ENCODE measurements at regions not wholly inside any gene's neighbourhood (a gene's known extent, or its start where the extent isn't known, plus 50 kb on each side); places are given as distances from the start of the nearest gene placed in this dataset.

DNA sequence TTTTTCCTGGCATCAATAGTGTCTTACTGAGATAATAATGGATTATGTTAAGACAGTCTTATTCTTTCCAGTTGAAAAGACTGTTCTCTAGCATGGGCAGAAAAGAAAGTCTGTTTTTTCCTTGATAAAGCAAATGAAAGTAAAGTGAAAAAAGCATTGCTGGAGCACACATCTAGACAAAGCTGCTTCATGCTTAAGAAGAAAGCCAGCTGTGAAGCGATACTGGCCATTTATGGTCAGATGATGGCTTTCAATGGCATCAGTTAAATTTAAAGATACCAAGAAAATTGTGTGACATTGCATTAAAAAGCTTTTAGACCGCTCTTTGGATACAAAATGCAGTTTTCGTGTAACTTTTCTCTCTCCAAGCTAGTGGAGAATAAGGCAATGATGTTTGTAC, 242.1 kb upstream of the TRAM1L1 start:
- H3K4me3 ChIP-seq = no peak overlapping the region
- intact Hi-C loops (cut with DNase I) = no loop called here
- DNase-seq (no peak), ATAC-seq (no peak)
- H3K36me3 ChIP-seq (ENCODE audit: insufficient read depth in 1 of 2, low read depth in 1 of 2) = no peaks in the 10 kb centered on the region
- WGBS, 3 donors = 78 to 87% (median 83%) methylated on average over 3 of the region's 3 CpGs
- H3K27ac ChIP-seq = no peak overlapping the region
- H3K4me1 ChIP-seq = no peaks in the 10 kb centered on the region
- no peaks in the 10 kb centered on the region for H3K9me3 ChIP-seq
- H3K27me3 ChIP-seq (ENCODE audit: insufficient read depth in 3 of 3, low read length in 2 of 3) = no peaks in the 10 kb centered on the region
- TF ChIP-seq CTCF (IDR thresholded peaks at IDR 0.05) = no peak

DNA sequence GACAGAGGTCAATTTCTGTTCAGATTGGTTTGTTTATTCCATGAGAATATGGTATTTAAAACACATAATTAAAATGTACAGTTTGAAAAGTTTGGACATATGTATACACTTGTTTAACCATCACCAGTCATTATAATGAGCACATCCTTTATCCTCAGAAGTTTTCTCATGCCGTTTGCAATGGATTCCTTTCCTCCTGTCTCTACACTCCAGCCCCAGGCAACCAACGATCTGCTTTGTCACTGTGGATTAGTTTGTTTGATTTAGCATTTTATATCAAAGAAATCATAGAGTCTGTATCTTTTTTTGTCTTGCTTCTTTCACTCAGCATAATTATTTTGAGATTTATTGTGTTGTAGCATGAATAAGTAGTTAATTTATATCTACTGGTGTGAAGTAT, 243.0 kb upstream of the TRAM1L1 start:
- no peaks in the 10 kb centered on the region for H3K9me3 ChIP-seq
- no peaks in the 10 kb centered on the region for H3K36me3 ChIP-seq (ENCODE audit: insufficient read depth in 1 of 2, low read depth in 1 of 2)
- ATAC-seq (no peak), DNase-seq (no peak)
- 42 to 52% (median 48%) methylated on average over 2 of the region's 2 CpGs for WGBS, 3 donors
- intact Hi-C loops (cut with DNase I) = no loop called here
- no peak overlapping the region for H3K4me3 ChIP-seq
- H3K27me3 ChIP-seq (ENCODE audit: insufficient read depth in 3 of 3, low read length in 2 of 3) = no peaks in the 10 kb centered on the region
- no peak overlapping the region for H3K27ac ChIP-seq
- no peaks in the 10 kb centered on the region for H3K4me1 ChIP-seq
- TF ChIP-seq CTCF (IDR thresholded peaks at IDR 0.05) = no peak

GRCh38 chr4:117331817-117332216, 246.4 kb upstream of the TRAM1L1 start:
- 78 to 85% (median 84%) methylated on average over 4 of the region's 4 CpGs for WGBS, 3 donors
- H3K27me3 ChIP-seq (ENCODE audit: insufficient read depth in 3 of 3, low read length in 2 of 3) = no peaks in the 10 kb centered on the region
- no peaks in the 10 kb centered on the region for H3K9me3 ChIP-seq
- intact Hi-C loops (cut with DNase I) = no loop called here
- no peaks in the 10 kb centered on the region for H3K36me3 ChIP-seq (ENCODE audit: insufficient read depth in 1 of 2, low read depth in 1 of 2)
- H3K4me1 ChIP-seq = no peaks in the 10 kb centered on the region
- no peak overlapping the region for H3K27ac ChIP-seq
- no peak for TF ChIP-seq CTCF (IDR thresholded peaks at IDR 0.05)
- ATAC-seq (no peak), DNase-seq (no peak)
- no peak overlapping the region for H3K4me3 ChIP-seq

DNA sequence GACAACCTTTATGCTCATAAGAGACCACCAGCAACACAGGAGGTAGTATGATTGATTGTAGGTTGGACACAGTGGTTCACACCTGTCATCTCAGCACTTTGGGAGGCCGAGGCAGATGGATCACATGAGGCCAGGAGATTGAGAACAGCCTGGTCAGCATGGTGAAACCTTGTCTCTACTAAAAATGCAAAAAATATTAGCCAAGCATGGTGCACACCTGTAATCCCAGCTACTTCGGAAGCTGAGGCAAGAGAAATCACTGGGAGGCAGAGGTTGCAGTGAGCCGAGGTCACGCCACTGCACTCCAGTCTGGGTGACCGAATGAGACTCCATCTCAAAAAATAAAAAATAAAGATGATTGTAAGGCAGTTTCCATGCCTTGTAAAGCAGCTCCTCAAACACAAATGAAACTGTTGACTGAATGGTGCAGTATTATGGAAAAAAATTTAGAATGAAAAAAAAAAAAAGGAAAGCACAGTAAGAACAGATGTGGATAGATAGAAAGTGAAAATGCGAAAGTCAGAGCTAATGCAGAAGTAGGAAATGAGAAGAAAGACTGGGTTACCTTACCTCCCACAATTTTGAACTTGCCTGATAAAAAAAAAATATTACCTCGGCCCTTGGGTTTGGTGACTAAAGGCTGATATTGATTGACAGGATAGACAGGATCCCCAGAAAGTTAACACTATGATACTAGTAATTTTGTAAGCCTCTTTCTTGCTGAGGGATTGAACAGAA, 249.2 kb upstream of the TRAM1L1 start:
- no peak overlapping the region for H3K4me3 ChIP-seq
- intact Hi-C loops (cut with DNase I) = no loop called here
- H3K36me3 ChIP-seq (ENCODE audit: insufficient read depth in 1 of 2, low read depth in 1 of 2) = no peaks in the 10 kb centered on the region
- ATAC-seq (no peak), DNase-seq (no peak)
- H3K27me3 ChIP-seq (ENCODE audit: insufficient read depth in 3 of 3, low read length in 2 of 3) = no peaks in the 10 kb centered on the region
- no peaks in the 10 kb centered on the region for H3K4me1 ChIP-seq
- H3K9me3 ChIP-seq = no peaks in the 10 kb centered on the region
- no peak overlapping the region for H3K27ac ChIP-seq
- no peak for TF ChIP-seq CTCF (IDR thresholded peaks at IDR 0.05)
- WGBS, 3 donors = 89 to 93% (median 90%) methylated on average over 7 of the region's 7 CpGs

GRCh38 chr4:117357437-117357836, 272.1 kb upstream of the TRAM1L1 start:
- H3K9me3 ChIP-seq = no peaks in the 10 kb centered on the region
- ATAC-seq (no peak), DNase-seq (no peak)
- intact Hi-C loops (cut with DNase I) = no loop called here
- no peaks in the 10 kb centered on the region for H3K27me3 ChIP-seq (ENCODE audit: insufficient read depth in 3 of 3, low read length in 2 of 3)
- H3K36me3 ChIP-seq (ENCODE audit: insufficient read depth in 1 of 2, low read depth in 1 of 2) = no peaks in the 10 kb centered on the region
- no peaks in the 10 kb centered on the region for H3K4me1 ChIP-seq
- TF ChIP-seq CTCF (IDR thresholded peaks at IDR 0.05) = no peak
- H3K27ac ChIP-seq = no peak overlapping the region
- no peak overlapping the region for H3K4me3 ChIP-seq
- WGBS, 3 donors = 82 to 83% (median 82%) methylated on average over 5 of the region's 5 CpGs
